ENCODE measurements at regions not wholly inside any gene's neighbourhood (a gene's known extent, or its start where the extent isn't known, plus 50 kb on each side); places are given as distances from the start of the nearest gene placed in this dataset.

DNA sequence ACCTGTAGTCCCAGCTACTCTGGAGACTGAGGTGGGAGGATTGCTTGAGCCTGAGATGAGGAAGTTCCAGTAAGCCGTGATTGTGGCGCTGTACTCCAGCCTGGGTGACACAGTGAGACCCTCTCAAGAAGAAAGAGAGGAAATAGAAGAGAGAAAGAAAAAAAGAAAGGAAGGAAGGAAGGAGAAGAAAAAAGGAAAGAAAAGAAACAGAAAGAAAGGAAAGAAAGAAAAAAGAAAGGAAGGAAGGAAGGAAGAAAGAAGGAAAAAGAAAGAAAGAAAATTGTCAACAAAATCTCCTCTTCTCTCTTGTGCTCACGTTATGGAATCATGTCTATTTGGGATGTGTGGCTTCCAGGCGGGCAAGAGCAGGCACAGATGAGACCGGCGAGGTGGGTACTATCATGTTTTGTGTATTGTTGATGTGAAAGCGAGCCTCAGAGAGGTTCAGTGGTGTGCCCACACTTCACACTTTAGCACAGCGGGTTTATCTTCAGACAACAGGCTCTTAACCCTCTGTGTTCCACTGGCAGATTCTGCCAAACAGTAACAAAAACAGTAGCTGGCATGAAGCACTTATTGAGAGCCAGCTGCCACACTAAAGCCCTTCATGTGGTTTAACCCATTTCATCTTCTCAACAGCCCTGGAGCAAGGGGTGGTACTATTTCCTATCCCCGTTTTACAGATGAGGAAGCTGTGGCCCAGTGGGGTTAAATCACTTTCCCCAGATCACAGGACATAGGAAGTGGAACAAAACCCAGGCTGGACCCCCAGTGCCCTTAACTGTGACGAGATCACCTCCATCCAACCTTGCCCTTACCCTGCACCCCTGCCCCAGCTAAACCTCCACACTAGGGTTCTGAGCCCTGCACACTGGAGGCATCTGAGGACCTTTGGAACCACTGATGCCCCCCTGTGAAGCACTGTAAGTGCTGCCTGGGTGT is 94.7 kb upstream of the TARDBP start:
- TF ChIP-seq CTCF (IDR thresholded peaks at IDR 0.05; ENCODE audit: low read depth, low read length) = no peak
- no peak for TF ChIP-seq POLR2A (IDR thresholded peaks at IDR 0.05; ENCODE audit: extremely low read depth, insufficient read length)

All from NB4 (cell line).